OCI-LY7 (cell line): ENCODE measurements at regions not wholly inside any gene's neighbourhood (a gene's known extent, or its start where the extent isn't known, plus 50 kb on each side); places are given as distances from the start of the nearest gene placed in this dataset.

ENCODE experiments used
- BruUV-seq: library from RNA; stranded (reverse); fragments of 400-500 nt; replicated peaks from 2 replicates; lab custom pipeline; 2021; lab: Mats Ljungman, UMichigan
- CTCF ChIA-PET: fragments of 300-600 bp; sonication (Branson Sonifier 250); formaldehyde crosslinking; loops from one replicate; lab custom pipeline; 2022; ENCODE audit warnings: antibody characterized with exemption; ENCODE audit not compliant: unreplicated experiment; lab: Charles Lee
- POLR2A ChIA-PET: fragments of 300-600 bp; sonication (Branson Sonifier 250); formaldehyde crosslinking; loops from one replicate; lab custom pipeline; 2022; ENCODE audit warnings: antibody characterized with exemption; lab: Charles Lee
- DNase-seq: peaks from one replicate; pipeline ENCODE4 v3.0.0-alpha.2; 2015; ENCODE audit warnings: low spot score
- H2AFZ ChIP-seq: fragments of 200-600 bp; sonication (generic), shearing (Covaris generic); 2 replicates; pipeline ENCODE4 v1.6.1; 2014; ENCODE audit warnings: mild to moderate bottlenecking, antibody characterized with exemption, low read length, moderate library complexity
- H3K27ac ChIP-seq: fragments of 200-600 bp; sonication (generic); 2 replicates; pipeline ENCODE4 v1.5.1; 2014; ENCODE audit warnings: mixed run types, low read depth, mild to moderate bottlenecking, moderate library complexity, low read length, inconsistent platforms; ENCODE audit not compliant: poor library complexity, severe bottlenecking
- H3K36me3 ChIP-seq: fragments of 200-600 bp; sonication (generic); 2 replicates; pipeline ENCODE4 v1.6.1; 2014; ENCODE audit warnings: mild to moderate bottlenecking, antibody characterized with exemption, low read length, moderate library complexity, mixed read lengths; ENCODE audit not compliant: insufficient read depth
- H3K4me1 ChIP-seq: fragments of 200-600 bp; sonication (generic); 2 replicates; pipeline ENCODE4 v1.5.1; 2014; ENCODE audit warnings: mild to moderate bottlenecking, low read length; ENCODE audit not compliant: insufficient read depth, poor library complexity, severe bottlenecking
- H3K4me2 ChIP-seq: fragments of 200-600 bp; sonication (generic); 2 replicates; pipeline ENCODE4 v1.6.1; 2014; ENCODE audit warnings: mild to moderate bottlenecking, low read length
- H3K4me3 ChIP-seq: fragments of 200-600 bp; sonication (generic); 2 replicates; pipeline ENCODE4 v1.5.1; 2014; ENCODE audit warnings: mild to moderate bottlenecking, low read depth, low read length; ENCODE audit not compliant: poor library complexity, severe bottlenecking
- H3K79me2 ChIP-seq: fragments of 200-600 bp; sonication (generic); 2 replicates; pipeline ENCODE4 v1.6.1; 2016; ENCODE audit warnings: low read depth, mild to moderate bottlenecking, low read length, moderate library complexity, mixed read lengths; ENCODE audit not compliant: insufficient read depth
- H3K9me2 ChIP-seq: fragments of 200-600 bp; sonication (generic); 2 replicates; pipeline ENCODE4 v1.6.1; 2016; ENCODE audit warnings: mild to moderate bottlenecking, low read length, mixed read lengths; ENCODE audit not compliant: insufficient read depth
- H3K9me3 ChIP-seq: fragments of 200-600 bp; sonication (generic); 2 replicates; pipeline ENCODE4 v1.6.1; 2014; ENCODE audit warnings: mild to moderate bottlenecking, mixed run types, low read length, mixed read lengths
- H4K20me1 ChIP-seq: fragments of 200-600 bp; sonication (generic); 2 replicates; pipeline ENCODE4 v1.6.1; 2014; ENCODE audit warnings: mild to moderate bottlenecking, antibody characterized with exemption, low read length, moderate library complexity, mixed read lengths; ENCODE audit not compliant: insufficient read depth
- EZH2phosphoT487 ChIP-seq: fragments of 200-600 bp; sonication (generic); IDR thresholded peaks from 2 replicates; pipeline ENCODE4 v1.6.1; 2018; ENCODE audit warnings: low read depth, borderline replicate concordance, mild to moderate bottlenecking, mixed run types, antibody characterized with exemption, low read length, moderate library complexity, mixed read lengths
- intact Hi-C: fragments of 100-400 bp; cut with micrococcal nuclease; formaldehyde crosslinking; loops from one replicate; pipeline ENCODE4 v1.10.0; 2022; ENCODE audit not compliant: unreplicated experiment
- TF ChIP-seq, protein P1 (sequence below): fragments of 200-600 bp; sonication (generic); conservative IDR thresholded peaks from 2 replicates; pipeline ENCODE4 v1.5.1; 2014; ENCODE audit warnings: mild to moderate bottlenecking, antibody characterized with exemption, low read length, moderate library complexity, mixed read lengths

DNA sequence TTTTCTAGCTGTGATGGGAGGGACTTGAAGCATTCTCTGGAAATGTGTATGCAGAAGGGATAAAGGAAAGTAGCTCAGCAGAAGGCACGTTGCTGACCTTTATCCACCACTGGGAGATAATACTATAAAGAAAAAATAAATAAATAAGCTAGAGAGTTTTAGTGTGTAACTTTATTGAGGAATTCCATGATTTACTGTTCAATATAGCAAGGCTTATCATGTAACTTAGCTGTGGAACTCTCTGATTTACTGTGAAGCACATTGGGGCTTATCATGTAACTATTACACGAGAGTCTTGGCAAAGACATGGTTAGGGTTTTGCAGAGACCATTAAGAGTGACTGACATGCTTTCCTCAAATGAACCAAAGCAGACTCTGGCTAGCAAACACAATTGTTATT is 316.1 kb upstream of the SNX7 start:
- H4K20me1 ChIP-seq: no peaks in the 10 kb centered on the region
- no peak overlapping the region for H3K27ac ChIP-seq
- no peaks in the 10 kb centered on the region for H3K36me3 ChIP-seq
- H3K4me1 ChIP-seq: no peaks in the 10 kb centered on the region
- BruUV-seq: no TSS peak
- no peaks in the 10 kb centered on the region for H3K79me2 ChIP-seq
- intact Hi-C loops: no loop called here
- CTCF ChIA-PET: no interaction called here
- POLR2A ChIA-PET: interaction anchor here (0.6 kb wide), 1 partner anchor 52 kb away, joined by 4 read pairs; no protein-coding TSS in a partner anchor
- DNase-seq: no peak
- no peak overlapping the region for H3K4me3 ChIP-seq
- H3K9me3 ChIP-seq: no peaks in the 10 kb centered on the region
- H3K9me2 ChIP-seq: no peaks in the 10 kb centered on the region
- H2AFZ ChIP-seq: no peak overlapping the region
- H3K4me2 ChIP-seq: no peak overlapping the region
- TF ChIP-seq, protein P1, sequence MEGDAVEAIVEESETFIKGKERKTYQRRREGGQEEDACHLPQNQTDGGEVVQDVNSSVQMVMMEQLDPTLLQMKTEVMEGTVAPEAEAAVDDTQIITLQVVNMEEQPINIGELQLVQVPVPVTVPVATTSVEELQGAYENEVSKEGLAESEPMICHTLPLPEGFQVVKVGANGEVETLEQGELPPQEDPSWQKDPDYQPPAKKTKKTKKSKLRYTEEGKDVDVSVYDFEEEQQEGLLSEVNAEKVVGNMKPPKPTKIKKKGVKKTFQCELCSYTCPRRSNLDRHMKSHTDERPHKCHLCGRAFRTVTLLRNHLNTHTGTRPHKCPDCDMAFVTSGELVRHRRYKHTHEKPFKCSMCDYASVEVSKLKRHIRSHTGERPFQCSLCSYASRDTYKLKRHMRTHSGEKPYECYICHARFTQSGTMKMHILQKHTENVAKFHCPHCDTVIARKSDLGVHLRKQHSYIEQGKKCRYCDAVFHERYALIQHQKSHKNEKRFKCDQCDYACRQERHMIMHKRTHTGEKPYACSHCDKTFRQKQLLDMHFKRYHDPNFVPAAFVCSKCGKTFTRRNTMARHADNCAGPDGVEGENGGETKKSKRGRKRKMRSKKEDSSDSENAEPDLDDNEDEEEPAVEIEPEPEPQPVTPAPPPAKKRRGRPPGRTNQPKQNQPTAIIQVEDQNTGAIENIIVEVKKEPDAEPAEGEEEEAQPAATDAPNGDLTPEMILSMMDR: no peak
- no peak for TF ChIP-seq EZH2phosphoT487

DNA sequence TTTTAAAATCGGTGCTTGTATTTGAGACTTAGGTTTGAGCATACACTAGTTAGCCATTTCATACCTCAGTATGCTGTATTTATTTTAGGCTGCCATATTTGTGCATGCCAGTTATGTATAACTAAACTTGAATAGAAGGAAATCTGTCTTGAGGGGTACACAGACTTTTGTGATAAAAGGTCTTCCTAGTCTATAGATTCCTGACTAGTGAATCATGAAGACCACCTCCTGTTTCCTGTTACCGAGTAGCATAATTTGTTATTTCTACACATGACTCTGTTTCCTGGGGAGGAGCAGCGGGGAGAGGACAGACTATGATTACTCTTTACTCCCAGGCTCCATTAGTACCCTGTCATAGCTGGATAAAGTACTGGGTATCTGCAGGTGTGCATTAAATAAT is 316.8 kb upstream of the SNX7 start:
- no peaks in the 10 kb centered on the region for H3K79me2 ChIP-seq
- H4K20me1 ChIP-seq: no peaks in the 10 kb centered on the region
- H3K36me3 ChIP-seq: no peaks in the 10 kb centered on the region
- H3K9me3 ChIP-seq: no peaks in the 10 kb centered on the region
- H2AFZ ChIP-seq: no peak overlapping the region
- no peak overlapping the region for H3K4me3 ChIP-seq
- no TSS peak for BruUV-seq
- ChIA-PET POLR2A (interaction anchor here (0.6 kb wide), 1 partner anchor 53 kb away, joined by 4 read pairs; no protein-coding TSS in a partner anchor), CTCF (no interaction called here)
- DNase-seq: no peak
- H3K27ac ChIP-seq: no peak overlapping the region
- intact Hi-C loops: no loop called here
- H3K9me2 ChIP-seq: no peaks in the 10 kb centered on the region
- no peak for TF ChIP-seq EZH2phosphoT487
- TF ChIP-seq, protein P1: no peak
- H3K4me2 ChIP-seq: no peak overlapping the region
- H3K4me1 ChIP-seq: no peaks in the 10 kb centered on the region

DNA sequence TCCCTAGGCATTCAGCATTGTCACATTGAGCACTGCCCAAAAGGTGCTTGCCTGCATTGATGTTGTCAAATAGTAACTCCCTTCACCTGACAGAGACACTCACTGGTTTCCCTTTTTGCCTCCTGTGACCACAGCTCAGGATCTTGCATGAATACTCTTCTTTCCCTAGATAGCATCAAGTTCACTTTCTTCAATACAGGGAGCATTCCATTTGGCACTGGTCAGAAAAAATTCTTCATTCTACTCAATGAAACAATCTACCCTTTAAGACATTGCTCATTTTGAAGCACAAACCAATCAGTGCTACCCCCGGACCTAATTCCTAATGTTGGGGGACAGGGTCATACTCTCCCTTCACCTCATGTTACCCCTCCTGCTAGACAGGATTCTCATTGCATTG is 319.0 kb upstream of the SNX7 start:
- H3K4me2 ChIP-seq: no peak overlapping the region
- H4K20me1 ChIP-seq: no peaks in the 10 kb centered on the region
- no peak overlapping the region for H3K27ac ChIP-seq
- no peaks in the 10 kb centered on the region for H3K9me2 ChIP-seq
- no peaks in the 10 kb centered on the region for H3K4me1 ChIP-seq
- H3K4me3 ChIP-seq: no peak overlapping the region
- H3K79me2 ChIP-seq: no peaks in the 10 kb centered on the region
- BruUV-seq: no TSS peak
- no peaks in the 10 kb centered on the region for H3K36me3 ChIP-seq
- no peak for TF ChIP-seq EZH2phosphoT487
- TF ChIP-seq, protein P1: no peak
- no peak for DNase-seq
- intact Hi-C loops: no loop called here
- POLR2A ChIA-PET: interaction anchor here (0.9 kb wide), 1 partner anchor 30 kb away, joined by 3 read pairs; no protein-coding TSS in a partner anchor
- H3K9me3 ChIP-seq: no peaks in the 10 kb centered on the region
- CTCF ChIA-PET: no interaction called here
- H2AFZ ChIP-seq: no peak overlapping the region
